ENCODE measurements at regions not wholly inside any gene's neighbourhood (a gene's known extent, or its start where the extent isn't known, plus 50 kb on each side); places are given as distances from the start of the nearest gene placed in this dataset.

GRCh38 chr4:121213940-121214339 lies 49.8 kb upstream of the TNIP3 start (continued):
- TF ChIP-seq, protein P1, sequence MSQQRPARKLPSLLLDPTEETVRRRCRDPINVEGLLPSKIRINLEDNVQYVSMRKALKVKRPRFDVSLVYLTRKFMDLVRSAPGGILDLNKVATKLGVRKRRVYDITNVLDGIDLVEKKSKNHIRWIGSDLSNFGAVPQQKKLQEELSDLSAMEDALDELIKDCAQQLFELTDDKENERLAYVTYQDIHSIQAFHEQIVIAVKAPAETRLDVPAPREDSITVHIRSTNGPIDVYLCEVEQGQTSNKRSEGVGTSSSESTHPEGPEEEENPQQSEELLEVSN (IDR thresholded peaks at IDR 0.05; ENCODE audit: borderline replicate concordance, low read depth), result no peak
- TF ChIP-seq EHMT2 (IDR thresholded peaks at IDR 0.05; ENCODE audit: low read depth), result no peak
- TF ChIP-seq, protein P2, sequence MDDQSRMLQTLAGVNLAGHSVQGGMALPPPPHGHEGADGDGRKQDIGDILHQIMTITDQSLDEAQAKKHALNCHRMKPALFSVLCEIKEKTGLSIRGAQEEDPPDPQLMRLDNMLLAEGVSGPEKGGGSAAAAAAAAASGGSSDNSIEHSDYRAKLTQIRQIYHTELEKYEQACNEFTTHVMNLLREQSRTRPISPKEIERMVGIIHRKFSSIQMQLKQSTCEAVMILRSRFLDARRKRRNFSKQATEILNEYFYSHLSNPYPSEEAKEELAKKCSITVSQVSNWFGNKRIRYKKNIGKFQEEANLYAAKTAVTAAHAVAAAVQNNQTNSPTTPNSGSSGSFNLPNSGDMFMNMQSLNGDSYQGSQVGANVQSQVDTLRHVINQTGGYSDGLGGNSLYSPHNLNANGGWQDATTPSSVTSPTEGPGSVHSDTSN (IDR thresholded peaks at IDR 0.05), result no peak
- no peak for TF ChIP-seq BHLHE40 (IDR thresholded peaks at IDR 0.05; ENCODE audit: low read depth, low read length)
- TF ChIP-seq FOSL2 (IDR thresholded peaks at IDR 0.05), result no peak
- TF ChIP-seq FOSL2 (CRISPR knock-in tag; IDR thresholded peaks at IDR 0.05), result no peak

Measured in A549 (cell line).